GM08714 (cell line): ENCODE measurements at regions not wholly inside any gene's neighbourhood (a gene's known extent, or its start where the extent isn't known, plus 50 kb on each side); places are given as distances from the start of the nearest gene placed in this dataset.

Experiments
- H3K4me3 ChIP-seq: fragments of 200-500 bp; sonication (Bioruptor generic); 2 replicates; pipeline ENCODE4 v1.5.1; 2014; ENCODE audit warnings: mild to moderate bottlenecking, low read length, inconsistent platforms
- ZNF274 ChIP-seq: IDR thresholded peaks from 2 replicates; pipeline ENCODE4 v1.6.1; 2012; ENCODE audit warnings: mild to moderate bottlenecking, low read depth, low read length

DNA sequence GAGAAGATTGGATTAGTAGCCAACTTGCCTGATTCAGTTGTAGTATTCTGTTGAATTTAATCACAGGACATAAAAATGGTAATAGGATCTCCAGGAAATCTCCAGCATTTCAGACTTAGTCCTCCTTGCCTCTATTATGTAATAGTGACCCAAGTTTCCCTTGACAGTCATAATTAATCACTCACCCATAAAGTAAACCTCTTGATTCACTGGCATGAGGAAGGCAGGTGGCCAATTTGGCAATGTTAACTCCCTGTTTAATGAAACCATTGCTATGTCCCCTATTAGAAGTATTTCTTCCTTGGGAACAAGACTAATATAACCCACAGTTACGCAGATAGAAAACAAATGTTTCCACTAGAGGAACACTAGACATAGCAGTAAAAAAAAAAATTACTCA is 604.8 kb upstream of the CXADR start:
- TF ChIP-seq ZNF274 = no peak
- no peak overlapping the region for H3K4me3 ChIP-seq

DNA sequence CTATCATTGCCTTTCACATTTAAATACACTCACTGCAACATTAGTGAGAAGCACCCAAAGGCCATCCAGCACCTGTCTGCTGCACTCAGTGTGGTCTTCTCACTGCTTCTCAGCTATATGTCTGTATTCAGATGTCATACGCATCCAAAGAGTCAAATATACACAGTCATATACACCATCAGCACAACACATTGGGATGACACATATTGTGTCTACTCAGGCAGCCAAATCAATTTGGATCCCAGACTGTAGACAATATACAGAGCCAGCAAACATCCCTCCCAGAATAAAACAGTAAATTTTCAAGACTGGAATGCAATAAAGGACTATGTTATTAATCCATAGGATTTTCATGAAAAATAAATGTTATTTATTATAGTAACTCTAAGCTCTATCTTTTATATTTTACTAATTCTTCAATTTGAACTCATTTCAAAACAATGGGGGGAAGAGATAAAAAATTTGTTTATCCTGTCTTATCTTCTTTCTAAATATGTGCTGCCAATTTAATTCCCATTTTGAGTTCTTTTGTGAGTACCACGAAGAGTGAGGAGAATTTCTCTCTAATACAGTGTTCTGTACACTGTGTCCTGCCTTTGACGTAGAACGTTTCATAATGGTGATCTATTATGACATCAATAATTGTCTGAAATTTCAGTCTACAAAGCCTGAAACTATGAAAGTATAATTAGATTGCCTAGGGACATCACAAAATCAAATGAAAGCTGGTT is 602.2 kb upstream of the CXADR start:
- H3K4me3 ChIP-seq = no peak overlapping the region
- TF ChIP-seq ZNF274 = no peak

DNA sequence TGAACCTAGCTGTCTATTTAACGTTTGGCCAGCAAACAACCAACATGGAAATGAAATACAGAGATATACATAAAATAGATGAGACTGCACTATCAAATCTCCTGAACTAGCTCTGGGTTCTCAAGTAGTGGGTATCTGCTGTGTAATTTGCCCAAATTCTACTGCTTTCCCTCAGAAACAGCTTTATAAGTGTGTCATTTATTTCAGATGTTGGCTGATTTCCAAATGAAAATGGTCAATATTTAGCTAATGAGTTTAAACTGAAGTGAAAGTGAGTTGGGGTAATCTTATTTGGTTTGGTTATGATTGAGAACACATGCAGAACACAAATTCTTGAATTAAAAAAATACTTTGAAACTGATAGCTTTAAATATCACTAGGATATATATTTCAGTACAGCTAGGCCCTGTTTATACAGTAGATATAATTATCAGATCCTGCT is 601.7 kb upstream of the CXADR start:
- H3K4me3 ChIP-seq = no peak overlapping the region
- no peak for TF ChIP-seq ZNF274

DNA sequence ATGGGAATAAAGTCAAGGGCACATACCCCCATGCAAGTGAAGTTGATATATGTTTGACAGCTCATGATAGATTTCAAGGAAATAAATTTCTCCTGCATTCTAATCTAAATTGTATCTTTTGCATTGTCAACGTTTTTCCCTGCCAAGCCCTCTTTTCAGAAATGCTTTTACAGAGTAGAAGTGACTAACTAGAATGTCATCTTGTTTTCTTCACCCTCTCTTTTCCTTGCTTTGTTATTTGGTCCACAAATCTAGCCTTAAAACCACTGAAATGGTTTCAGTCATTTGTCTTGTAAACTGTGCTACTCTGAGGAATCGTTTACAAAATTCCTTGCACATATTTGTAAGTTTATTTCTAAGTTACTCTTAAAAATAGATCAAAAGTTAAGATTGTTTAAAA is 600.8 kb upstream of the CXADR start:
- no peak for TF ChIP-seq ZNF274
- no peak overlapping the region for H3K4me3 ChIP-seq

DNA sequence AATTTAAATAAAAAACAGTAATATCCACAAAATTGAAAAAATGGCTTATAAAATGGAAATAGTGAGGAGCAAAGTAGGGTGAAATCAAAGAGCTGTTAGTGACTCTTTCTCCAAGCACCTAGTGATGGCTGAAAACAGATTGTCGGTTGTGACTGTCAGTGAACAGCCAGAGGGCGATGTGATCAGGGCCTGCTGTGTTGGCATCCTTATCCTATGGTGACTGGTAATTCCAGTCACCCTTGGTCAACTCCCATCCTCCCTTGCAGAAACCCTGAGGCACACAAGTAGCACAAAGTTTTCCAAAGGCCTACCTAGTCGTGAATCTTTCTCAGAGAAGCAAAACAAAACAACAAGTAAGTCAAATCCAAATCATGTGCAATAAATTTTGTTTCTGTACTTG is 599.8 kb upstream of the CXADR start:
- no peak for TF ChIP-seq ZNF274
- H3K4me3 ChIP-seq = no peak overlapping the region

DNA sequence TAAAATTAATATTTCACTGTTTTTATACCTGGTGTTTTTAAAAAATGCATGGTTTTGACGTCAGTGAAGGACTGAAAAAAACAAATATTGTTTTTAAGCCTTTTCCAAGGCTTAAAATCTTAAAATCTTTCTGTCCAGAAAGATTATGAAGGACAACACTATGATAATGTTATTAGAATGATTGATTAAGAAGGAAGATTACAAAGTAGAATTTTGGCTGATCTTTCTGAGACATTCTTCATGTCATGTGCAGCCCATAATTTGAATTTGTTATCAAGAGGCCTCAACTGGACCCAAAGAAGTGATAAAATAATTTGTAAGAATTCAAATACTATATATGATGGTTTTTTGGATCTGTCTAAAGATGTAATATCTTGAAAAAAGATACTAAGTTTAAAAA is 584.4 kb upstream of the CXADR start:
- no peak overlapping the region for H3K4me3 ChIP-seq
- no peak for TF ChIP-seq ZNF274

DNA sequence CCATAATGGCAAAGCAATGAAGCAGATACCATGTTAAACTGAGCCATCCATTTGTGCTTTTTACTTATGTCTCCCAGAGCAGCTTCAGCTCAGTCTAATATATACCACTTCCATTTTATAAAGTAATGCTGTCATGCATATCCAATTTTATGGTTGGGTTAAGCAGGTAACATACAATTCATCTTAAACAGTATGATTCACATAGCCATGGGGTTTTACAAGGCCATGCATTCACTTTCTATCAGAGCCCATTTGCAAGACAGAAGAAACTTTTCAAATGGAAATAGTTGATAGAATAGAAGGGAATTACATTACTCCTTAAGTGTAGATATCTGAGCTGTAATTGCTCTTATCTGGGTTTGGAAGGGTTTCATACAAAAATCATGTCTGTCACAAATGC is 580.5 kb upstream of the CXADR start:
- no peak overlapping the region for H3K4me3 ChIP-seq
- TF ChIP-seq ZNF274 = no peak

DNA sequence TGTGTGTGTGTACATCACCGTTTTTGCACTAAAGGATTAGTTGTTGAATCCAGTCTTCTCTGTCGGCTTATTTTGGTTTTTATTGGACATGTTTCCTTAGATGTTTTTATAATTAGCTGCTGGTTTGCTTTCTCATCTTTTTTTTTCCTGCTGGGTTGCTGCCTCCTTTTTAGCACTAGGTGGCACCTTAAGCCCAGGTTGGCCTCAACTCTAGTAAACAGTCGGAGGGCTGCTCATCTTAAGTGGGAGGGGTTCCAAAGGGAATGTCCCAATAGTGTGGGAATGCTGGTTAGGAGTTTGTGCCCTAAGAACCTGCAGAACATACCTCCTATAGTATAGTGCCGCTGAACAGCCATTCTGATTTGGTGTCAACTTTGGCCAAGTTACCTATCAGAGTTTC is 570.1 kb upstream of the CXADR start:
- no peak for TF ChIP-seq ZNF274
- H3K4me3 ChIP-seq = no peak overlapping the region

DNA sequence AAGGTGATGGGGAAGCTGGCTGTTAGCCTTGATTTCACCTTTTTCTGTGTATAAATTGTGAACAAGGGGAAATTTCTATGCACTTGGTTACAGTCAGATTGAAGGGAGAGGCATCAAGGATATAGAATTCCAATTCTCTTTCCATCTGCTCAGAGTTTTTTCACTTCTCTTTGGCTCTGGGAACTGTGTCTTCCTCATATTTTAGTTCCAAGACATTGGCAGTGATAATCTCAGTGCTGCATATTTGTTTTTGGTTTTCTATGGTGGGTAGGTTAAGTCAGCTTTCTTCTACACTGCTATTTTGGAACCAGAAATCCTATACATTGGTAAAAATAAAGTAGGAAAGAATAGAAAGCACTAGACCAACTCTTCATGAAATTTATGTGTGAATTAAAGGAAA is 569.6 kb upstream of the CXADR start:
- no peak overlapping the region for H3K4me3 ChIP-seq
- no peak for TF ChIP-seq ZNF274

DNA sequence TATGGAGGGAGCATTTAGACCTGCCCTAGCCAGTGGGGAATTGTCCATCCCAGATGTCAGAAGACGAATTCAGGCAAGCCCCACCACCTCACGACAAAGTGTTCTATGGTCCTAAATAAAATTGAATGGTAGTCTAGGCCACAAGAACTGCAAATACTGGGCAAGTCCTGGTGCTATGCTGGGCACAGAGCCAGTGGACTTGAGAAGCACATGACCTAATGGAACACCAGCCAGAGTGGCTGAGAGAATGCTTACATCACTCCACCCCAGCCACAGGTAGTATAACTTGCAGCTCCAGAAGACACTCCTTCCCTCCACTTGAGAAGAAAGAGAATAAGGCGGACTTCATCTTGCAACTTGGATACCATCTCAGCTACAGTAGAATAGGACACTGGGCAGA is 567.3 kb upstream of the CXADR start:
- TF ChIP-seq ZNF274 = no peak
- H3K4me3 ChIP-seq = no peak overlapping the region

DNA sequence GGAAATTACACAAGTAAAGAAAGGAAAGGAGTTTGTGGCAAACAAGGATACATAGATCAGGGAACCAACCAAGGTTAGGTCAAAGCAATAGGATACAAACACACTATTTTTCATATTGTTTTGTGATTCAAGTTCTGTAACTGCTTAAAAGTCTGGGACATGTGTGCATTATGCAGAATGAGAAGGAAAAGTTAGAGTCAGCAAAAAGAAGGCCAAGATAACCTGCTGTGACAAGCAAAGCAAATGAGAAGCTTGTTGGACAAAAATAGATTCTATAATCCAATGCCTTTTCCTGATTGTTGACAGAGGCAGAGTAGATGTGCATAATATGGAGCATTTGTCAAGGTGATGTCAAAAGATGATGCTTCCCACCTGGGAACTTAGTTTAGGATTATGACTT is 556.0 kb upstream of the CXADR start:
- TF ChIP-seq ZNF274 = no peak
- no peak overlapping the region for H3K4me3 ChIP-seq

DNA sequence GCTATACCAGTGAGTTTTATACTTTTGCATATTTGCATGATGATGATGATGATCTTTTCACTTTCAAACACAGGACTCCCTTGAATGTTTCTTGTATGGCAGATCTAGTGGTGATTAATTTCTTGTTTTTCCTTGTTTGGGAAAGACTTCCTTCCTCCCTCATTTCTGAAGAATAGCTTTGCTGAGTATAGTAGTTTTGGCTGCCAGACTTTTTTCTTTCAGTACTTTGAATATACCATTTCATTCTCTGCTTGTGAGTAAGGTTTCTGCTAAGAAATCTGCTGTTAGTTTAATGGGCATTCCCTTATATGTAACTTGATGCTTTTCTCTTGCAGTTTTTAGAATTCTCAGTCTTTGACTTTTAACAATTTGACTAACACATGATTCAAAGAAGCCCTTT is 547.4 kb upstream of the CXADR start:
- H3K4me3 ChIP-seq = no peak overlapping the region
- no peak for TF ChIP-seq ZNF274

DNA sequence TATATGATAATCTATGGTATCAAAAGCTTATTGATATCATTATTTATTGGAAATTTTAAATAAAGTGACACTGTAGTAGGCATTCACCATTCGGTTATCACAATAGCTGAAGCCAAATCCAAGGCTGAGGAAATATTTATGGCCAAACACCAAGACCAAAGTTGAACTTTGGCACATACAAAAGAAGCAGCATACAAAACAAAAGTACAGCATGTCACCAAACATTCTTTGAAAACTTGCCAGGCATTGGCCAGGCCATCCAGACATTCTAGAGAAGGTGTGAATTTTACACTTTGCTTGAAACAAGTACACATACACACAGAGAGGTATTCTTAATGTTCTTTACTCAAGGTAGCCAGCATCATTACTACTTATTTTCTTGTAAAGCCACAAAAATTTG is 544.4 kb upstream of the CXADR start:
- no peak for TF ChIP-seq ZNF274
- no peak overlapping the region for H3K4me3 ChIP-seq

DNA sequence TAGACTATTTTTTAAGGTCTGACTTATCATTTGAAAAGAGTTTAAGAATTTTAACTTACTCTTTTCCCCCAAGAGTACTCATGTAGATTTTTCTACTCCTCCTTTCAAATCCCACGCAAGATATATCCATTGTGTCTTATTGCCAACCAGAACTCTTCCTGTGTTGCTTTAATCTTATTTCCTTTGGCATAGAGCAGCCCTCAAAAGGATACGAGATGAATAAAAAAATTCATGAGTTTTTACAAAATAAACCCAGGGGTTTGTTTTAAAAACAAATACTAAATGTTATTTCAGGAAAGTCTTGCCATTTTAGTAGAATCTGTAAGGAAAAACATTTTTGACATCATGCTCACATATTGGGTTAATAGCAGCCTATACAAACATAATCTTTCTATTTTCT is 543.2 kb upstream of the CXADR start:
- H3K4me3 ChIP-seq = no peak overlapping the region
- no peak for TF ChIP-seq ZNF274

DNA sequence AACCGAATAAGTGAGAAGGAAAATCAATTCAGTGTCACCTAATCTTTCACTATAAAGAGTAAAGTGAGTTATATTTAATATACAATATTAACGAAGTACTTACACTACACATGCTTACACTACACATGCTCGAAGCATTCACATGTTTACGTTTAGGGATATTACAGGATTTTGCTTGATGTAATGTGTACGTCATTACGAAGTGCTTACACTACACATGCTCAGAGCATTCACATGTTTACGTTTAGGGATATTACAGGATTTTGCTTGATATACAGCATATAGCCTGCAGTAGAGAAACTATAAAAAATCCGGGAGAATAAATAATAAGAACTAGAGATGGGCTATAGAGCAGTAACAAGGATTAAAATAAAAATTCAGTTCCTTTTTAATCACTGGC is 538.8 kb upstream of the CXADR start:
- H3K4me3 ChIP-seq = no peak overlapping the region
- no peak for TF ChIP-seq ZNF274

DNA sequence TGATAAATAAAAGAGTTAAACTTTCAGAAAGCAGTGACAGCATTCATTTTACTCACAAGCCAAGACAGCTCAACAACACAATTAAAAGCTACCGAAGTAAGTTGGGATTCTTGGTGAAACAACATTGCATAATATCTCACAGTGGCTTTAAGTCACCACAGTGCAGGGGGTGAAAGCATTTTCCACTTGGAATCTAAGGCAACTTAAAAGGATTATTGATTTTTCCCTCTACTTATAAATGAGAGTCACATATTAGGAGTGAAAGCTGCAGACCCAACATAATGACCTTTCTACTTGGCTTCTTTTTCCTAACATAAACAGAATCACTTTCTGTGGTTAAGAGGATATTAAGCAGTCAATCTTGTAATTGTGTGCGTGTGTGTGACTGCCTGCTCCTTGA is 536.6 kb upstream of the CXADR start:
- no peak overlapping the region for H3K4me3 ChIP-seq
- TF ChIP-seq ZNF274 = no peak
